Spinal cord (tissue), 9 donors: ENCODE measurements at regions not wholly inside any gene's neighbourhood (a gene's known extent, or its start where the extent isn't known, plus 50 kb on each side); places are given as distances from the start of the nearest gene placed in this dataset.

Source experiments
- DNase-seq, 6 donors: peaks; one replicate each; pipeline versions ENCODE4 v3.0.0 to v3.0.0-alpha.2; 2013 to 2015; ENCODE audit warnings: low spot score in 6 of 6, low read depth in 4 of 6
- H3K27ac ChIP-seq: one replicate; pipeline ENCODE4 v1.5.1; 2013; ENCODE audit warnings: low read depth, low read length, control low read depth
- H3K27me3 ChIP-seq: one replicate; pipeline ENCODE4 v1.6.1; 2013; ENCODE audit warnings: low read length; ENCODE audit not compliant: control insufficient read depth, insufficient read depth
- H3K36me3 ChIP-seq: one replicate; pipeline ENCODE4 v1.6.1; 2013; ENCODE audit warnings: low read length; ENCODE audit not compliant: control insufficient read depth, insufficient read depth
- H3K4me1 ChIP-seq: one replicate; pipeline ENCODE4 v1.6.1; 2013; ENCODE audit warnings: low read length; ENCODE audit not compliant: control insufficient read depth, insufficient read depth
- H3K4me3 ChIP-seq: one replicate; pipeline ENCODE4 v1.5.1; 2013; ENCODE audit warnings: low read depth, low read length, control low read depth
- H3K9me3 ChIP-seq: one replicate; pipeline ENCODE4 v1.6.1; 2013; ENCODE audit warnings: low read length; ENCODE audit not compliant: control insufficient read depth, insufficient read depth
- WGBS: methylation state at CpG from one replicate; pipeline ENCODE4 v1.1.5; 2013; ENCODE audit warnings: missing lambda C conversion rate; ENCODE audit not compliant: insufficient coverage; 5-methylcytosine and 5-hydroxymethylcytosine counted together
- donor health status: healthy.

DNA sequence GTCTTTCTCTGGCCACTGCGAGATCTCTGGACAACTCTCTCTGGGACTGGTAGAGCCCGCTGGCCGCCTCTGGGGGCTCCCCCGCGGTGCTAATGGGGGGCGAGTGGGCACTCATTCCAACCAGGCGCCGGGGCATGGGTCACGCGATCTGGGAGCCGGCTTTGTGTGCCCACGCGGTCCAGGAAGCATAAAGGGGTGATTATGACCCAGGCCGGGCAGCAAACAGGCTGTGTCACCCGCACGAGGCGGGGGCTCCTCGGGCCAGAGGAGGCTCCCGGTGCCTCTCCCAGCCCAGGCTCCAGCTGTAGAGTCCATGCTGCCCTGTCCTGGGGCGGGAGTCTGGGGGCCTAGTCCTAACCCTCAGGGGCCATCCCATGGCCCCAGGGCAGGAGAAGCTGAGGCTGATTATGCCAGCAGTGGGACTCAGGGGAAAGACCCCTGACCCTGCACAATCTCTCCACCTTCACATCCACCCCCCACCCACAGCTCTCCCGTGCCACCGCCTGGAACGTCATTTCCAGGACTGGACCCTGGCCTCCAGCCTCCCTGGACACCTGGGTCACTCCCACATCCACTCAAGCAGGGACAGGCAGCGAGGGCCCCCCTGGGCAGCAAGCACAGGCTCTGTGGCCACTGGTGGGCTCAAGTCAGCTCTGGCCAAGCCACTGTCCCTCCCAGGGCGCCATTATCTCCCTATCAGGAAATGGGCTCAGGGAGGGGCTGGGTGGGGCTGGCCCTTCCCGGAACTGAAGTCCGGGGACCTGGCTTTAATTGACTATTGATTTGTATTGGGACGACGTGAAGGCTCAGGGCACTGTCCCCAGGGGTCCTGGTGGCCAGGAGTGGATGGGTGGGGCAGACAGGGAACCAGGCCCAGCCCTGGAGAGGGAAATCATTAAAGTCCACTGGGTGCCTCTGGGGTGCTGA is 50.0 kb downstream of the PTPRS start:
- H3K27me3 ChIP-seq = no peaks in the 10 kb centered on the region
- H3K4me1 ChIP-seq = peaks cover 62% of the 10 kb centered on the region
- 63% methylated on average over 28 of the region's 29 CpGs for WGBS
- peak in 1 of 6 donors; percentile 49 for DNase-seq
- no peaks in the 10 kb centered on the region for H3K9me3 ChIP-seq
- peaks cover 52% of the 10 kb centered on the region for H3K36me3 ChIP-seq
- peak overlapping the region; percentile 40 for H3K27ac ChIP-seq
- no peak overlapping the region for H3K4me3 ChIP-seq

DNA sequence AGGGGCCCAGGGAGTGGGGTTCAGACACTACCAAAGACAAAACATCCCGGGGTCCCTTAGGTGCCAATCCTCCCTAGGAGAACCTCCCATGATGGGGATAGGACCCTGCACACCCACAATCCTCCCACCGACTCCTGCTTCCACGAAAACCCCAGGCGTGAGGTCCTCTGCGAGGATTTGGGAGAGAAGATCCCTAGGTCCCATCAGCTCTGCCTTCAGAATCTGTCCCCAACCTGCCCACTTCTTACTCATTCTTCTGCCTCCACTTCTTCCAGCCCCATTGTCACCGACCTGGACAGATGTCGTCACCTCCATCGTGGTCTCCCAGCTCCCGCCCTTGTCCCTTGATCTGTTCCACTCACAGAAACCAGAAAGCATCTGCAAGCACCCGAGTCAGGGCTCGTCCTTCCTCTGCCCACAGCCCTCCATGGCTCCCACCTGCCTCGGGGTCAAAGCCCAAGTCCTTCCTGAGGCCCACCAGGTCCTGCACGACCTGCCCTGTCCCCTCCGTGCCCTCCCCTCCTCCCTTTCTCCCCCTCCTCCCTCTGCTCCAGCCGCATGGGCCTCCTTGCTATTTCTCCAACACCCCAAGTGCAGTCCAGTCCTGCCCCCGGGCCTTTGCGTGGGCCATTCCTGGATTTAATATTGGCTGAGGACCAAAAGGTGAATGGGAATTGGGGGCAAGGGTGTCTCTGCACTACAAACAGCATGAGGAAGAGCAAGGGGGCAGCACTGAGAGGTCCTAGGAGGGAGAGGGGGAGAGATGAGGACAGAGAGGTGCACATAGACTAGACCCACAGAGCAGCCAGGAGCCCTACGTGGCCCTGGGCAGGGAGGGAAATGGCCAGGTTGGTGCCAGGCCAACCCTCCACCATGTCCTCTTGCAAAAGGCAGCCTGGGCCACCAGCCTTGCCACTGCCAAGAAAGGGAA is 51.3 kb downstream of the PTPRS start:
- peaks cover 56% of the 10 kb centered on the region for H3K4me1 ChIP-seq
- 87% methylated on average over 15 of the region's 18 CpGs for WGBS
- H3K36me3 ChIP-seq = peaks cover 59% of the 10 kb centered on the region
- no peaks in the 10 kb centered on the region for H3K27me3 ChIP-seq
- no peak overlapping the region for H3K4me3 ChIP-seq
- H3K27ac ChIP-seq = peak overlapping the region; percentile 40
- H3K9me3 ChIP-seq = no peaks in the 10 kb centered on the region
- DNase-seq = no peak

DNA sequence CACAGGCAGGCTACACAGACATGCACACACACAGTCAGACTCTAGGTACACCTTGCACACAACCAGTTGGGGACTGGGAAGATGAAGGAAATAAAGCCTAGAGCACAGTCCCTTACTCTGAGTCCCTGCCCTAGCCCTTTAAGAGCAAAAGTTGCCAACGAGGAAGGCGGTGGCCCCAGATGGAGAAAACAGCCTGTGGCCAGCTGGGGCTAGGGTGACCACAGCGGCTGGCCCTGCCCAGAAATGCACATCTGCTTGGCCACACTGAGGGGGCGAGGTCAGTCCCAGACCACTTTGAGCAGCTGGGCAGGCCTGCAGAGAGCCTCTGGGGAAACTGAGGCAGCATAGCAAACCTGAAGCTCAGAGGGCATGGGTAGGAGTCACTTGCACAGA is 52.3 kb downstream of the PTPRS start:
- whole genome bisulfite sequencing = 49% methylated on average over 4 of the region's 4 CpGs

DNA sequence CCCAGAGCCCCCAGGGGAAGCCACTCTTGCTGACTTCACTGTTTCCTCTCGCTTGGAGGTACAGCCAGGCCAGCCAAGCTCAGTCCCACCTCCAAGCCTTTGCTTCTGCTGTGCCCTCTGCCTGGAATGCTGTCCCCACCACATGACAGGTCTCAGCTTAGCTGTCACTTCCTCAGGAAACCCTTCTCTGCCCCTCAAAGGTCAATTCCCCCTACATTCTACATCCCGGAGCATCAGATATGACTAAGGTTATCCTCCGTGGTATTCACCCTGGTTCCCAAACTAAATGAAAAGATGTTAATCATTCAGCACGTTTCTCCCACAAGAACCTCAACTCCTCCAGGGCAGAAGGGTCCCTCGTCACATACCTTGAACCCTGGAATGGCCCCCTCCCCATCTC is 53.5 kb downstream of the PTPRS start:
- Histone ChIP-seq H3K4me1 (peaks cover 39% of the 10 kb centered on the region), H3K4me3 (no peak overlapping the region), H3K27ac (no peak overlapping the region), H3K36me3 (peaks cover 78% of the 10 kb centered on the region), H3K9me3 (no peaks in the 10 kb centered on the region), H3K27me3 (no peaks in the 10 kb centered on the region)
- WGBS = 68% methylated on average over 4 of the region's 5 CpGs
- DNase-seq = no peak

More for the DNA sequence above, 52.3 kb downstream of the PTPRS start:
- Histone ChIP-seq H3K9me3 (no peaks in the 10 kb centered on the region), H3K4me1 (peaks cover 46% of the 10 kb centered on the region), H3K27ac (no peak overlapping the region), H3K27me3 (no peaks in the 10 kb centered on the region), H3K4me3 (no peak overlapping the region), H3K36me3 (peaks cover 66% of the 10 kb centered on the region)
- DNase-seq = no peak

DNA sequence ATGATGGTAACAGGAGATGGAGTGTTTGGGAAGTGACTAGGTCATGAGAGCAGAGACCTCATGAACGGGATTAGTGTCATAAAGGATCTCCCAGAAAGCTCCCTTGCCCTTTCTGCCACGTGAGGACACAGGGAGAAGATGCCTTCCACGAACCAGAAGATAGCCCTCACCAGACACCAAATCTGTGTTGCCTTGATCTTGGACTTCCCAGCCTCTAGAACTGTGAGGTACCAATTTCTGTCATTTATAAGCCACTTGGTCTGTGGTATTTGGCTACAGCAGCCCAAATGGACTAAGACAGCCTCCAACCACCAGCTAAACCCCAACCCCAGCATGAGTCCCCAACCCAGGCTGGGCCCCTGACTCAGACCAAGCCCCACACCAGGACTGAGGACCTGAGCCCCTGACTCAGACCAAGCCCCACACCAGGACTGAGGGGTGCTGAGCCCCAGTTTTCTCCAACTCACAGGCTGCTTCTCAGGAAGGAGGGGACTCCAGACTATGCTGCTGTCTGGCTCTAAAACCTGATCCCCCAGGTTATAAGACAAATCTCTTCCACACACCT is 54.1 kb downstream of the PTPRS start:
- H3K36me3 ChIP-seq = peaks cover 81% of the 10 kb centered on the region
- H3K4me1 ChIP-seq = peaks cover 38% of the 10 kb centered on the region
- DNase-seq = no peak
- H3K9me3 ChIP-seq = no peaks in the 10 kb centered on the region
- WGBS = 73% methylated on average over 2 of the region's 3 CpGs
- no peaks in the 10 kb centered on the region for H3K27me3 ChIP-seq
- no peak overlapping the region for H3K27ac ChIP-seq
- H3K4me3 ChIP-seq = no peak overlapping the region

DNA sequence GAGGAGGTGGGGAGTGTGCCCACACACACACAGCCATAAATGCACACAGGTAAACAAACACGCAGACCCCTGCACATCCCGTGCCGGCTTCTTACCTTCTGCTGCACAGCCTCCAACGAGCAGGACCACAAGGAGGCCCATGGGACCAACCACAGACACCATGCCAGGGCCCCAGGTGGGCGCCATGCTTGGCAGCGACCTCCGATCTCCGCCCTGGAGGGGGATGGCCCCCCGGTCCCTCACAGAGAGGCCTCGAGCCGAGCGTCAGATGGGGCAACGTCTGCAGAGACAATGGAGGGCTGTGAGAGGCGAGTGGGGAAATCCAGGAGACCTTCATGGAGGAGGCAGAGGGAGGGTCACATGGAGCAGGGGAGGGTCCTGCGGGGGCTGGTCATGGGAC is 54.7 kb downstream of the PTPRS start:
- Histone ChIP-seq H3K9me3 (no peaks in the 10 kb centered on the region), H3K4me3 (no peak overlapping the region), H3K27ac (no peak overlapping the region), H3K4me1 (peaks cover 32% of the 10 kb centered on the region), H3K36me3 (peaks cover 81% of the 10 kb centered on the region), H3K27me3 (no peaks in the 10 kb centered on the region)
- no peak for DNase-seq
- 74% methylated on average over 8 of the region's 15 CpGs for WGBS

DNA sequence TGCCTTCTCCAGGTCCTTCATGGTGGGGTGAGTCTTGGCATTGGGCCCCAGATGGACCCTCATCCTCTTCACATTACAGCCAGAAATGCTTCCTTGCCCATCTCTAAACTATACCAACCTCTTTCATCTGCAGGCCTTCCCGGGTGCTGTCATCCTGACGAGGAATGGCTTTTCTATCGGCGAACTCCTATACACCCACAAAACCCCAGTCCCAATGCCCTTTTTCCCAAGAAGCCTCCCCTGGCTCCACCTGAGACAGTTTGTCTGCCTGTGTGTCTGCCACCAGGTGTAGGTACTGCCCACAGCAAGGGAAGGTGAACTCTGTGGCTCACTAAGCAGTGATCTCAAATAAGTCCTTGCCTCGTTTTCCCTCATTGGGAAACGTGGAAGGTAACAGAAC is 55.3 kb downstream of the PTPRS start:
- Histone ChIP-seq H3K4me1 (peaks cover 25% of the 10 kb centered on the region), H3K36me3 (peaks cover 79% of the 10 kb centered on the region), H3K9me3 (no peaks in the 10 kb centered on the region), H3K27ac (no peak overlapping the region), H3K4me3 (no peak overlapping the region), H3K27me3 (no peaks in the 10 kb centered on the region)
- no peak for DNase-seq
- 95% methylated on average over 5 of the region's 6 CpGs for WGBS

DNA sequence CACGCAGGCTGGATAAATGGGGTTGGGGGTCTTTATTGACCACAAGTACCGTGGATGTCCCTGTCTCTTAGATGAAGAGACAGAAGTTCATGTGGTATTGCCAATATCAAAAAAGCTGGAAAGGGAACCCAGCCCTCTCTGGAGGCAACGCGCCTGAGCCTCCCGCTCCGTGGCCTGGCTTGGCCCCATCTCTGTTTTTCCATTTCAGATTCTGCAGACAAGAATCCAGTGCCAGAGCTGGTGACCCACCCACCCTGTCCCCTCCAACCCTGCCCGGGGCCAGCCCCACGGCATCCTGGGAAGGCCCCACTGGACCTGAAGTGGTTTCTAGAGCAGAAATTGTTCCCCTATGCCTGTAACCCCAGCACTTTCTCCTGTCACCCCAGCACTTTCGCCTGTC is 57.7 kb downstream of the PTPRS start:
- H3K27ac ChIP-seq = no peak overlapping the region
- H3K4me1 ChIP-seq = peaks cover 4% of the 10 kb centered on the region
- peaks cover 76% of the 10 kb centered on the region for H3K36me3 ChIP-seq
- H3K27me3 ChIP-seq = no peaks in the 10 kb centered on the region
- H3K9me3 ChIP-seq = no peaks in the 10 kb centered on the region
- H3K4me3 ChIP-seq = no peak overlapping the region
- no peak for DNase-seq
- 85% methylated on average over 9 of the region's 9 CpGs for WGBS

DNA sequence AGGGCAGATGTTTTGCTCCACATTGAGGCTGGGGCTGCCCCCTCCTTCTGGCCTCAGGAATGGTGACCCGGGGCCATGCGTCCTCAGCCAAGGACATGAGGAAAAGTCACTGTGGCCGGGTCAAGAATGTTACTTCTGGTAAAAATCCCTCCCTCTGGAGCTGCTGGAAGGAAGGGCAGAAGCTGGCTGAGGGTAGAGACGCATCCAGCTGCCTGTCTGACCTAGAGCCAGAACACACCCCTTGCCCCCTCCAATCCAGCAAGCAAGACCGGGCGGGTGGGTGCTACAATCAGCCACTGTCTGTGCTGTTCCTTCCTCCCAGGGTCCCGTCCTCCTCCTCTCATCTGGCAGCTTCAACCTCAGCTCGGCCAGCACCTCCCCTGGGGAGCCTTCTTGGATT is 59.0 kb downstream of the PTPRS start:
- H3K36me3 ChIP-seq = peaks cover 70% of the 10 kb centered on the region
- DNase-seq = no peak
- H3K4me3 ChIP-seq = no peak overlapping the region
- 60% methylated on average over 5 of the region's 8 CpGs for WGBS
- H3K4me1 ChIP-seq = peaks cover 4% of the 10 kb centered on the region
- no peaks in the 10 kb centered on the region for H3K9me3 ChIP-seq
- H3K27ac ChIP-seq = no peak overlapping the region
- no peaks in the 10 kb centered on the region for H3K27me3 ChIP-seq
